HepG2 (cell line): ENCODE measurements at regions not wholly inside any gene's neighbourhood (a gene's known extent, or its start where the extent isn't known, plus 50 kb on each side); places are given as distances from the start of the nearest gene placed in this dataset.
"Not testable (repeated sequence)": the region's sequence is repeated elsewhere in the genome, so short reads cannot be mapped to it uniquely, and the experiment has no call there.

Experiments
- ATAC-seq: fragments of 200-7000 bp; cut with Tn5 transposase; 3 replicates; pipeline ENCODE4 v1.9.1; 2020; ENCODE audit warnings: mild to moderate bottlenecking, moderate library complexity
- BruUV-seq: library from RNA; stranded (reverse); fragments of 400-500 nt; replicated peaks from 2 replicates; lab custom pipeline; 2021; lab: Mats Ljungman, UMichigan
- CTCF ChIA-PET: fragments of 300-600 bp; formaldehyde crosslinking; extraction: SDS; loops from one replicate; lab custom pipeline; 2021; ENCODE audit warnings: low total read pairs, inconsistent platforms, low intra/inter-chr PET ratio; lab: Yijun Ruan, JAX
- POLR2A ChIA-PET: fragments of 350-600 bp; sonication (Branson Sonifier 250); formaldehyde crosslinking; loops from one replicate; lab custom pipeline; 2020; ENCODE audit warnings: antibody characterized with exemption, inconsistent platforms; lab: Yijun Ruan, JAX
- DNase-seq: peaks from one replicate; pipeline ENCODE4 v3.0.0-alpha.2; 2015; ENCODE audit warnings: low spot score
- FAIRE-seq: peaks from 3 replicates; lab custom pipeline; 2011; peaks lifted over from hg19 to GRCh38; lab: Jason Lieb, UNC
- H2AFZ ChIP-seq: one replicate; pipeline ENCODE4 v1.6.1; 2011; ENCODE audit warnings: low read length, inconsistent platforms
- H3K27ac ChIP-seq: fragments of 300-600 bp; 3 replicates; pipeline ENCODE4 v1.8.0; 2011; ENCODE audit warnings: mixed run types, mild to moderate bottlenecking, mixed read lengths, low read length, inconsistent platforms; ENCODE audit not compliant: insufficient read depth; ENCODE audit errors: extremely low read length
- H3K27me3 ChIP-seq, 2 experiments: fragments of 200-600 bp in 1 of 2; 2 replicates in 1 of 2; 3 replicates in 1 of 2; pipeline versions ENCODE4 v1.6.0 to v1.8.0; 2011; ENCODE audit warnings: low read length in 2 of 2, mild to moderate bottlenecking in 2 of 2, moderate library complexity in 2 of 2, inconsistent platforms in 1 of 2; ENCODE audit not compliant: insufficient read depth in 2 of 2, control insufficient read depth in 1 of 2
- H3K36me3 ChIP-seq, 2 experiments: fragments of 200-600 bp in 1 of 2; replicated peaks in 1 of 2; 2 replicates in 1 of 2; 3 replicates in 1 of 2; pipeline versions ENCODE4 v1.5.1 to v1.8.0; 2011; ENCODE audit warnings: low read length in 2 of 2, inconsistent platforms in 1 of 2; ENCODE audit not compliant: insufficient read depth in 2 of 2, control insufficient read depth in 1 of 2
- H3K4me1 ChIP-seq: 2 replicates; pipeline ENCODE4 v1.5.1; 2012; ENCODE audit warnings: low read length, inconsistent platforms; ENCODE audit not compliant: insufficient read depth
- H3K4me2 ChIP-seq: 2 replicates; pipeline ENCODE4 v1.6.0; 2011; ENCODE audit warnings: low read depth, low read length, inconsistent platforms
- H3K4me3 ChIP-seq, 3 experiments: fragments of 200-600 bp in 1 of 3; sonication (generic), shearing (Covaris generic) in 1 of 3; replicated peaks in 1 of 3; 2 replicates each; pipeline ENCODE4 v1.5.1; 2011 to 2016; ENCODE audit warnings: low read length in 3 of 3, inconsistent platforms in 2 of 3, low read depth in 2 of 3, mild to moderate bottlenecking in 2 of 3, control low read depth in 1 of 3, mixed read lengths in 1 of 3; ENCODE audit not compliant: insufficient read depth in 1 of 3
- H3K79me2 ChIP-seq: one replicate; pipeline ENCODE4 v1.6.1; 2011; ENCODE audit warnings: low read length, inconsistent platforms; ENCODE audit not compliant: insufficient read depth
- H3K9ac ChIP-seq: 2 replicates; pipeline ENCODE4 v1.6.0; 2011; ENCODE audit warnings: mild to moderate bottlenecking, low read depth, low read length, inconsistent platforms; ENCODE audit not compliant: insufficient read depth
- H3K9me3 ChIP-seq: 2 replicates; pipeline ENCODE4 v1.5.1; 2012; ENCODE audit warnings: mild to moderate bottlenecking, low read length
- H4K20me1 ChIP-seq: 2 replicates; pipeline ENCODE4 v1.6.0; 2011; ENCODE audit warnings: inconsistent platforms, mild to moderate bottlenecking, low read length, moderate library complexity; ENCODE audit not compliant: insufficient read depth
- HNRNPL ChIP-seq: fragments of 200-400 bp; formaldehyde crosslinking; IDR thresholded peaks from 2 replicates; pipeline ENCODE4 v1.6.1; 2017; ENCODE audit warnings: mild to moderate bottlenecking, low read depth, low read length
- ISL2 ChIP-seq: sonication (generic); formaldehyde crosslinking; IDR thresholded peaks from 2 replicates; pipeline ENCODE4 v1.5.0; 2020; ENCODE audit warnings: missing genetic modification reagents
- NCOA5 ChIP-seq: sonication (generic); formaldehyde crosslinking; IDR thresholded peaks from 2 replicates; pipeline ENCODE4 v1.4.0; 2020; ENCODE audit warnings: missing genetic modification reagents
- REST ChIP-seq, 2 experiments: IDR thresholded peaks; 2 replicates each; pipeline ENCODE4 v1.6.1; 2011 to 2012; ENCODE audit warnings: low read length in 2 of 2, borderline replicate concordance in 1 of 2, low read depth in 1 of 2, mild to moderate bottlenecking in 1 of 2, moderate library complexity in 1 of 2
- SAFB2 ChIP-seq: sonication (generic); formaldehyde crosslinking; IDR thresholded peaks from 2 replicates; pipeline ENCODE4 v1.5.1; 2020; ENCODE audit warnings: missing genetic modification reagents, low read depth, mild to moderate bottlenecking, borderline replicate concordance
- SMARCC2 ChIP-seq: fragments of 450-650 bp; IDR thresholded peaks from 2 replicates; pipeline ENCODE4 v1.6.1; 2017; ENCODE audit warnings: antibody characterized with exemption, mild to moderate bottlenecking
- ZFP91 ChIP-seq: sonication (generic); formaldehyde crosslinking; IDR thresholded peaks from 2 replicates; pipeline ENCODE4 v1.9.0; 2022; ENCODE audit warnings: missing genetic modification reagents, mild to moderate bottlenecking, borderline replicate concordance
- ZKSCAN5 ChIP-seq: sonication (generic); formaldehyde crosslinking; IDR thresholded peaks from 2 replicates; pipeline ENCODE4 v1.5.1; 2020; ENCODE audit warnings: mild to moderate bottlenecking, missing genetic modification reagents
- ZNF10 ChIP-seq: sonication (generic); formaldehyde crosslinking; IDR thresholded peaks from 2 replicates; pipeline ENCODE4 v1.4.0; 2020; ENCODE audit warnings: mild to moderate bottlenecking, low read depth, missing genetic modification reagents, borderline replicate concordance
- ZNF138 ChIP-seq: sonication (generic); formaldehyde crosslinking; IDR thresholded peaks from 2 replicates; pipeline ENCODE4 v1.5.0; 2020; ENCODE audit warnings: mild to moderate bottlenecking, low read depth, missing genetic modification reagents
- ZNF331 ChIP-seq: sonication (generic); formaldehyde crosslinking; IDR thresholded peaks from 2 replicates; pipeline ENCODE4 v1.4.0; 2020; ENCODE audit warnings: missing genetic modification reagents
- ZNF704 ChIP-seq: sonication (generic); formaldehyde crosslinking; IDR thresholded peaks from 2 replicates; pipeline ENCODE4 v1.8.1; 2023; ENCODE audit warnings: mild to moderate bottlenecking, inconsistent platforms, moderate library complexity, missing genetic modification reagents, borderline replicate concordance
- WGBS: methylation state at CpG from one replicate; pipeline ENCODE4 v1.1.6; 2017; ENCODE audit warnings: low lambda C conversion rate; 5-methylcytosine and 5-hydroxymethylcytosine counted together
- in situ Hi-C: cut with HindIII; loops from 2 replicates; pipeline ENCODE4 v1.10.0; 2017; ENCODE audit warnings: low pct_unique_long_range_greater_than_20kb; ENCODE audit not compliant: extremely low pct_ligation_motif_present
- intact Hi-C: fragments of 100-400 bp; cut with micrococcal nuclease; formaldehyde crosslinking; loops from one replicate; pipeline ENCODE4 v1.10.0; 2022; ENCODE audit not compliant: unreplicated experiment

- FAIRE-seq, H3K79me2 ChIP-seq, POLR2A ChIA-PET, CTCF ChIA-PET, H2AFZ ChIP-seq, H3K27me3 ChIP-seq, H3K4me3 ChIP-seq, H3K27ac ChIP-seq, H3K9ac ChIP-seq, H4K20me1 ChIP-seq, H3K4me1 ChIP-seq, ATAC-seq, in situ Hi-C loops, BruUV-seq, DNase-seq, H3K4me2 ChIP-seq, intact Hi-C loops, H3K36me3 ChIP-seq: not testable (repeated sequence)
- H3K9me3 ChIP-seq = peaks cover 37% of the 10 kb centered on the region
- 20% methylated on average over 1 of the region's 42 CpGs for WGBS
Measured at GRCh38 chr13:90348477-90349136, 998.9 kb upstream of the MIR17HG start.

- H3K9me3 ChIP-seq = peaks cover 45% of the 10 kb centered on the region
- H3K27ac ChIP-seq = no peak overlapping the region
- H2AFZ ChIP-seq = no peak overlapping the region
- no peak overlapping the region for H3K4me3 ChIP-seq
- H4K20me1 ChIP-seq = no peaks in the 10 kb centered on the region
- DNase-seq = no peak
- no peak overlapping the region for H3K4me2 ChIP-seq
- FAIRE-seq = no peak
- H3K79me2 ChIP-seq = no peaks in the 10 kb centered on the region
- BruUV-seq = no TSS peak
- in situ Hi-C loops = no loop called here
- POLR2A ChIA-PET = no interaction called here
- no peaks in the 10 kb centered on the region for H3K27me3 ChIP-seq
- intact Hi-C loops = no loop called here
- no peak overlapping the region for H3K9ac ChIP-seq
- no peaks in the 10 kb centered on the region for H3K36me3 ChIP-seq
- H3K4me1 ChIP-seq = no peaks in the 10 kb centered on the region
- no peak for ATAC-seq
- 27% methylated on average over 1 of the region's 1 CpG for WGBS
- CTCF ChIA-PET = no interaction called here
- TF ChIP-seq SMARCC2 = no peak
- TF ChIP-seq REST (IDR thresholded peaks at IDR 0.05; ENCODE audit: borderline replicate concordance in 1 of 2, low read depth in 1 of 2, low read length in 2 of 2) = no peak
- no peak for TF ChIP-seq ZFP91 (CRISPR knock-in tag)
- no peak for TF ChIP-seq NCOA5
- no peak for TF ChIP-seq ZNF138
- TF ChIP-seq ISL2 (CRISPR knock-in tag) = no peak
- no peak for TF ChIP-seq ZKSCAN5 (CRISPR knock-in tag)
- TF ChIP-seq SAFB2 (CRISPR knock-in tag) = no peak
- no peak for TF ChIP-seq ZNF10 (CRISPR knock-in tag)
- no peak for TF ChIP-seq ZNF331 (CRISPR knock-in tag)
- no peak for TF ChIP-seq ZNF704 (CRISPR knock-in tag)
- no peak for TF ChIP-seq HNRNPL
Measured at GRCh38 chr13:90352763-90353162, 994.7 kb upstream of the MIR17HG start.
